Fibroblast of lung (primary cell): ENCODE measurements at regions not wholly inside any gene's neighbourhood (a gene's known extent, or its start where the extent isn't known, plus 50 kb on each side); places are given as distances from the start of the nearest gene placed in this dataset.

ENCODE experiments used
- DNase-seq, 2 donors: peaks; one replicate each; pipeline versions ENCODE4 v3.0.0 to v3.0.0-alpha.2; 2010; ENCODE audit warnings: low read depth in 2 of 2
- H2AFZ ChIP-seq: 2 replicates; pipeline ENCODE4 v1.5.1; 2012; ENCODE audit warnings: low read length, control low read depth, inconsistent platforms
- H3K27ac ChIP-seq: 2 replicates; pipeline ENCODE4 v1.5.1; 2011; ENCODE audit warnings: low read length, control low read depth; ENCODE audit not compliant: insufficient read depth
- H3K27me3 ChIP-seq: 2 replicates; pipeline ENCODE4 v1.5.1; 2011; ENCODE audit warnings: mild to moderate bottlenecking, low read length; ENCODE audit not compliant: control insufficient read depth, insufficient read depth
- H3K36me3 ChIP-seq: 2 replicates; pipeline ENCODE4 v1.5.1; 2011; ENCODE audit warnings: low read length; ENCODE audit not compliant: control insufficient read depth, insufficient read depth
- H3K4me1 ChIP-seq: 2 replicates; pipeline ENCODE4 v1.5.1; 2011; ENCODE audit warnings: low read length; ENCODE audit not compliant: control insufficient read depth, insufficient read depth; ENCODE audit errors: extremely low read depth
- H3K4me2 ChIP-seq: 2 replicates; pipeline ENCODE4 v1.5.1; 2011; ENCODE audit warnings: low read length, control low read depth; ENCODE audit not compliant: insufficient read depth; ENCODE audit errors: extremely low read depth
- H3K4me3 ChIP-seq, 4 experiments: fragments of 200-600 bp in 1 of 4; sonication (generic) in 1 of 4; replicated peaks in 1 of 4; 2 replicates each; pipeline ENCODE4 v1.5.1; 2011 to 2016; ENCODE audit warnings: low read length in 4 of 4, low read depth in 3 of 4, mild to moderate bottlenecking in 3 of 4, control low read depth in 2 of 4, inconsistent platforms in 1 of 4, mixed read lengths in 1 of 4; ENCODE audit not compliant: insufficient read depth in 1 of 4; ENCODE audit errors: control extremely low read depth in 1 of 4
- H3K79me2 ChIP-seq: 2 replicates; pipeline ENCODE4 v1.5.1; 2012; ENCODE audit warnings: mild to moderate bottlenecking, low read length, inconsistent platforms; ENCODE audit not compliant: control insufficient read depth, insufficient read depth
- H3K9ac ChIP-seq: 2 replicates; pipeline ENCODE4 v1.5.1; 2011; ENCODE audit warnings: mild to moderate bottlenecking, low read length, control low read depth; ENCODE audit not compliant: insufficient read depth
- H3K9me3 ChIP-seq: 2 replicates; pipeline ENCODE4 v1.5.1; 2012; ENCODE audit warnings: low read depth, low read length; ENCODE audit not compliant: control insufficient read depth, insufficient read depth
- H4K20me1 ChIP-seq: 2 replicates; pipeline ENCODE4 v1.5.1; 2011; ENCODE audit warnings: low read length; ENCODE audit not compliant: control insufficient read depth, insufficient read depth; ENCODE audit errors: extremely low read depth
- EZH2 ChIP-seq: IDR thresholded peaks from 2 replicates; pipeline ENCODE4 v1.5.1; 2012; ENCODE audit warnings: low read length, control low read depth, mild to moderate bottlenecking; ENCODE audit errors: missing control alignments
- TF ChIP-seq, protein P1 (sequence below), 2 donors: IDR thresholded peaks in 1 of 2; conservative IDR thresholded peaks in 1 of 2; 1 replicate in 1 of 2; 2 replicates in 1 of 2; pipeline ENCODE4 v1.5.1; 2011 to 2012; ENCODE audit warnings: low read length in 2 of 2, control low read depth in 1 of 2, inconsistent platforms in 1 of 2, low read depth in 1 of 2, mild to moderate bottlenecking in 1 of 2

GRCh38 chr18:2380101-2380500 lies 191.2 kb downstream of the METTL4 start:
- H2AFZ ChIP-seq, result no peak overlapping the region
- H3K4me3 ChIP-seq, result no peak overlapping the region
- H3K27me3 ChIP-seq, result no peaks in the 10 kb centered on the region
- H4K20me1 ChIP-seq, result no peaks in the 10 kb centered on the region
- DNase-seq, result no peak
- no peaks in the 10 kb centered on the region for H3K36me3 ChIP-seq
- no peaks in the 10 kb centered on the region for H3K4me1 ChIP-seq
- TF ChIP-seq, protein P1, sequence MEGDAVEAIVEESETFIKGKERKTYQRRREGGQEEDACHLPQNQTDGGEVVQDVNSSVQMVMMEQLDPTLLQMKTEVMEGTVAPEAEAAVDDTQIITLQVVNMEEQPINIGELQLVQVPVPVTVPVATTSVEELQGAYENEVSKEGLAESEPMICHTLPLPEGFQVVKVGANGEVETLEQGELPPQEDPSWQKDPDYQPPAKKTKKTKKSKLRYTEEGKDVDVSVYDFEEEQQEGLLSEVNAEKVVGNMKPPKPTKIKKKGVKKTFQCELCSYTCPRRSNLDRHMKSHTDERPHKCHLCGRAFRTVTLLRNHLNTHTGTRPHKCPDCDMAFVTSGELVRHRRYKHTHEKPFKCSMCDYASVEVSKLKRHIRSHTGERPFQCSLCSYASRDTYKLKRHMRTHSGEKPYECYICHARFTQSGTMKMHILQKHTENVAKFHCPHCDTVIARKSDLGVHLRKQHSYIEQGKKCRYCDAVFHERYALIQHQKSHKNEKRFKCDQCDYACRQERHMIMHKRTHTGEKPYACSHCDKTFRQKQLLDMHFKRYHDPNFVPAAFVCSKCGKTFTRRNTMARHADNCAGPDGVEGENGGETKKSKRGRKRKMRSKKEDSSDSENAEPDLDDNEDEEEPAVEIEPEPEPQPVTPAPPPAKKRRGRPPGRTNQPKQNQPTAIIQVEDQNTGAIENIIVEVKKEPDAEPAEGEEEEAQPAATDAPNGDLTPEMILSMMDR (conservative IDR thresholded peaks at IDR 0.05 in 1 of 2, IDR thresholded peaks at IDR 0.05 in 1 of 2; ENCODE audit: low read depth in 1 of 2, low read length in 2 of 2), result no peak
- no peak for TF ChIP-seq EZH2
- H3K9ac ChIP-seq, result no peak overlapping the region
- no peaks in the 10 kb centered on the region for H3K79me2 ChIP-seq
- no peak overlapping the region for H3K4me2 ChIP-seq
- no peaks in the 10 kb centered on the region for H3K9me3 ChIP-seq
- H3K27ac ChIP-seq, result no peak overlapping the region

GRCh38 chr18:2381539-2381938 lies 189.8 kb downstream of the METTL4 start:
- no peaks in the 10 kb centered on the region for H4K20me1 ChIP-seq
- no peak overlapping the region for H3K4me2 ChIP-seq
- H3K27ac ChIP-seq, result no peak overlapping the region
- DNase-seq, result no peak
- H3K79me2 ChIP-seq, result no peaks in the 10 kb centered on the region
- H3K9ac ChIP-seq, result no peak overlapping the region
- no peak for TF ChIP-seq EZH2
- TF ChIP-seq, protein P1 (conservative IDR thresholded peaks at IDR 0.05 in 1 of 2, IDR thresholded peaks at IDR 0.05 in 1 of 2; ENCODE audit: low read depth in 1 of 2, low read length in 2 of 2), result no peak
- no peaks in the 10 kb centered on the region for H3K4me1 ChIP-seq
- H3K27me3 ChIP-seq, result no peaks in the 10 kb centered on the region
- H3K9me3 ChIP-seq, result no peaks in the 10 kb centered on the region
- H3K4me3 ChIP-seq, result no peak overlapping the region
- no peak overlapping the region for H2AFZ ChIP-seq
- no peaks in the 10 kb centered on the region for H3K36me3 ChIP-seq

- Histone ChIP-seq H3K27ac (no peak overlapping the region), H3K9ac (no peak overlapping the region), H3K4me1 (no peaks in the 10 kb centered on the region), H3K4me3 (no peak overlapping the region), H3K79me2 (no peaks in the 10 kb centered on the region), H4K20me1 (no peaks in the 10 kb centered on the region), H2AFZ (no peak overlapping the region), H3K4me2 (no peak overlapping the region), H3K27me3 (no peaks in the 10 kb centered on the region), H3K36me3 (no peaks in the 10 kb centered on the region), H3K9me3 (no peaks in the 10 kb centered on the region)
- no peak for DNase-seq
- TF ChIP-seq, protein P1 (conservative IDR thresholded peaks at IDR 0.05 in 1 of 2, IDR thresholded peaks at IDR 0.05 in 1 of 2; ENCODE audit: low read depth in 1 of 2, low read length in 2 of 2), result no peak
- no peak for TF ChIP-seq EZH2
Measured at GRCh38 chr18:2387588-2387987, 183.7 kb downstream of the METTL4 start.
